GM21619 (cell line): ENCODE measurements at regions not wholly inside any gene's neighbourhood (a gene's known extent, or its start where the extent isn't known, plus 50 kb on each side); places are given as distances from the start of the nearest gene placed in this dataset.
"Not testable (repeated sequence)": the region's sequence is repeated elsewhere in the genome, so short reads cannot be mapped to it uniquely, and the experiment has no call there.

Experiments
- ATAC-seq: cut with Tn5 transposase; IDR thresholded peaks from one replicate; pipeline ENCODE4 v1.9.1; 2021; ENCODE audit not compliant: unreplicated experiment

- not testable (repeated sequence) for ATAC-seq
These were observed 669.7 kb downstream of the TYW1 start for GRCh38 chr7:67666359-67666758.

DNA sequence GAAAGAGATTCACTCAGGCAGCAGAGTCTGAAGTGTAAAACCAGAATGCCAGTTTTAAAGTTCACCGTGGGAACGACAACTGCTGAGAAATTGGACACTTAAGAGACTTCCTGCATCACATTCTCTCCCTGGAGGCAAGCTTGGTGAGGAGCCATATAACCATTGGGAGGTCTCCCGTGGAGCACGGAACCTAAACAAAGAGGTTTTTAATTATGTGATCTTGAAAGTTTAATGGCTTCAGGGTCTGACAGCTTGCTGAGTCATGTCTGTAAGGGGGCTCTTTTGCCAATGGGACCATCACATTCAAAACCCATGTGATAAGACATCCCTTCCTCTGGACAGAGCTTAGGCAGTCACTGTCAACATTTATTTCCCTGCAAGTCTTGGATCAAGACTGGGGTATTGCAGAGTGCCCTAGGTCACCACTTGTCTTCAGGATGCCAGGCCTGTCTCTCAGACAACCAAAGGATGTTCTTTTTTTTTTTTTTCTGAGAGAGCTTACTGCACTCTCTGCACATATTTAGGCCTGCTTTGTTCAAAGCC lies 674.4 kb downstream of the TYW1 start:
- no peak for ATAC-seq

GRCh38 chr7:67673861-67674260 lies 677.2 kb downstream of the TYW1 start:
- no peak for ATAC-seq

DNA sequence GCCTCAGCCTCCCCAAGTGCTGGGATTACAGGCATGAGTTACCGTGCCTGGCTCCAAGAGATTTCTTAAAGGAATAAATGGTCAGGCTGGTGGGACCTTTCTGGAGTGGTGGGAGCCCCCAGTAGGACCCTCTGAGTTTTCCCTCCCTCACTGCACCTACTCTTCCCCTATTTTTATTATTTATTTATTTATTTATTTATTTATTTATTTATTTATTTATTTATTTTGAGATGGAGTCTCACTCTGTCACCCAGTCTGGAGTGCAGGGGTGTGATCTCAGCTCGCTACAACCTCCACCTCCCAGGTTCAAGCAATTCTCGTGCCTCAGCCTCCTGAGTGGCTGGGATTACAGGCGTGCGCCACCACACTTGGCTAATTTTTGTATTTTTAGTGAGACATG lies 678.2 kb downstream of the TYW1 start:
- ATAC-seq: not testable (repeated sequence)

DNA sequence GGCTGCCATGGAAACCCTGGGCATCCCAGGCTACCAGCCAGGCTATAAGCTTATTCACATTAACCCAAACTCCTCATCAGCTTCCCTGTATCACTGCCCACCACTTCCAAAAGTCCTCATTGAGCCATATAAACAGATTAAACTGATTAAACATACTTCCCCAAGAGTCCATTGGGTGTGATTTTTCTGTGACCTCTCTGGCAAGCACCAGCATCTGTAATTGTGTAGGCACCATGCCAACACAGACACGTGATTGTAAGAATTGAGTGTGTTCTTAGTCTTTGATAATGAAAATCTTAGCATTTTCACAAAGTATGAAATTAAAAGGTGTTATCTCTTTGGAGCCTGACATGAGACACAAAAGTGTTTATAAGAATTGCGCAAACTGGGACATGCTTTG lies 679.3 kb downstream of the TYW1 start:
- no peak for ATAC-seq

DNA sequence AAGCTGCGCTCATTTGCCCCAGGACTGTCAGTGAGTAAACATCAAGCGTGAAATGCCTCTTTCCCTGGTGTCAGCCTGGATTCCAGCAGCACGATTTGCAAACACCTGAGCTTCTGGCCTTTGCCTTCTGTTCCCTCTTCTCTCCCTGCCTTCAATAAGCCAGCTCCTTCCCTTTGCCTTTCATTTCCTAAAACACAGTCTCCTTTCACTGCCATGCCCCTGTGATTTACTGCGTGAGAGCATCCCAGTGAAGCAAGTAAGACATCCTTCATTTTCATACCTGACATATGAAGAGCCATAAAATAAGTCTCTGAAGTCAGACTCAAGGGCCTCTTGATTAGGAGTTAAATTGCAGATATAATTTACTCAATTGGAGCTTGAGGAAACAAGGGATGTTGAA lies 681.8 kb downstream of the TYW1 start:
- ATAC-seq: no peak

DNA sequence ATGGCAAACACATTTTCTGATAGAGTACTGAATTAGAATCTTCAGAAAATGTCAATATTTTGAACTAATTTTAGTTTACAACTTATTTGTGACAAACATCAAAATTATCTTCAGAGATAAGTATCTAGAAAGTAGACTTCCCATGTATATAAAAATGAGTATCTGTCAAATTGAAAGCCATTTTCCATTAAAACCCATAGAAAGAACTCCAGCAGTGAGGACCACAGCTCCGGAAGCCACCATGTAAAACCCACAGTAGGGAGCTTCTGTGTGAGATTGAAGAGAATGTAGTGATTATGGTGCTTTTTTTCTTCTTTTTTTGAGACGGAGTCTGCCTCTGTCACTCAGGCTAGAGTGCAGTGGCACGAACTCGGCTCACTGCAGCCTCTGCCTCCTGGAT lies 687.0 kb downstream of the TYW1 start:
- ATAC-seq: no peak

- ATAC-seq: no peak
These were observed 694.1 kb downstream of the TYW1 start for GRCh38 chr7:67690700-67691099.

DNA sequence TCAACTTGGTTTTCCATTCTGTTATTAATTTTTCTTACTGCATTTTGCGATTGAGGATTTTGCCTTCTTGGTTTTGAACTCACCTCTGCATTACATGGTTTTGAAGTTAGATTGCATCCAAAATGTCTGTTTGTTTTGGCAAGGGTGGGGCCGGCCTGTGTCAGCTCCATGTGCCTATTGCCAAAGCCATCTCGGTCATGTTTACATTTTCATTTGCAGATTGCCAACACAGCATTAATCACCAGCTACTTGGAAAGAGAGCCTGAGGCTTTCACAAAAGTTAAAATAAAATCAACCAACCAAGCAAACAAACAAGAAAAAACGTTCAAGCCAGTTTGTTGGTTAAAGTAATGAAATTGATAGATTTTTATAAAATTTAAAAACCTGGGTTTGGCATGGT lies 695.8 kb downstream of the TYW1 start:
- ATAC-seq: no peak

GRCh38 chr7:67696124-67696523 lies 699.5 kb downstream of the TYW1 start:
- no peak for ATAC-seq

DNA sequence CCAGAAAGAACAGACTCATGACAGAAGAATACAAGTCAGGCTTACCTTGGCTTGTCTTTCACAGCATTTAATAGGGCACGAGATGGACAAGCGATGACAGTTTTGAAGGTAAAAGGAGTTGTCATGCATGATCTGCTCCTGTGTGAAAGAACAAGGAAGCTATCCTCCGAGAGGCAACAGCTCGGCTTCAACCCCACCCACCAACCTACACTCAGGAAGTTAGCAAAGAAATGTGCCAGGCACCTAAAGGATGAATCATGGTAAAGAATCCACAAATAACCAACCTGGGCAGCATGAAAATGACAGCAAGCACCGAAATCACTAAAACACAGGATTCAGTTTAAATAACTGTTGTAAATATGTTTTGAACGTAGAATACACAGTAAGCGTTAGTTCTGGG lies 700.2 kb downstream of the TYW1 start:
- no peak for ATAC-seq

DNA sequence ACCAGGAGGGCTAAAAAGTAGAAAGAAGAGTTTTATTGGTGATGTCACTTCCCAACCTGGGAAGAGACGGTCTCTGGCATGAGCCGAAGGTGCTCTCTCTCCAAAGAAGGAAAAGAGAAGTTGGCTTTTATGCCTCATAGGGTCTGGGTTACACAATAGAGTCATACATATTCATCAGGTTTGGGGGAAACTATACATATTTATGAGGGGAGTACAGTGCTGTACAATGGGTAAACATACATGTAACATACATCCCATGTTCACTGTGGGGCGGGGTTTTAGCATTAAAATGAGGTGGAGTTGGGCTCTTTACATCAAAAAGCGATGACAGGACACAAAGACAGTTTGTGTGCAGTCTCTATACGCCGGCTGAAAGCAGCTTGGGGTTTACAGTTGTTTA lies 701.7 kb downstream of the TYW1 start:
- ATAC-seq: no peak

- ATAC-seq: no peak
These were observed 709.2 kb downstream of the TYW1 start for GRCh38 chr7:67705850-67706249.

GRCh38 chr7:67711706-67712105 lies 715.1 kb downstream of the TYW1 start:
- ATAC-seq: no peak

GRCh38 chr7:67713451-67714056 lies 716.9 kb downstream of the TYW1 start:
- ATAC-seq: no peak

GRCh38 chr7:67716729-67717128 lies 720.1 kb downstream of the TYW1 start:
- ATAC-seq: no peak

DNA sequence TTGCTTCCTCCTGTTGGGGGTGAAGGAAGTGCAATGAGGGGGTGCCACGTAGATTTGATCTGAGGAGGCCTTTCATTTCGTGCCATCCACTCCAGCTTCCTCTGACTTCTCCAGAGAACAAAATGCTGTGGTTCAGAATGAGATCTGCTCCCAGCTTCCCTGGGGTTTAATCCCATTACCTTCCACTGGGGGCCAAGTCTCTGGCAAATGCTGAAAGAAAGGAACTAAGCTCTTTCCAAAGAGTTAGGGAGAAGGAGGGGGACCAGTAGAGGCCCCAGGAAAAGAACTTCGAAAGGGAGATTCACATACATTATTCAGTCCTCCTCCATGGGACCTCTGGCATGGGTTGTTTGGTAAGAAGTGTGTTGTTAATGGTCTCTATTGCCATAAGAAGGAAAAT lies 727.0 kb downstream of the TYW1 start:
- no peak for ATAC-seq

- no peak for ATAC-seq
These were observed 727.8 kb downstream of the TYW1 start for GRCh38 chr7:67724435-67724834.

DNA sequence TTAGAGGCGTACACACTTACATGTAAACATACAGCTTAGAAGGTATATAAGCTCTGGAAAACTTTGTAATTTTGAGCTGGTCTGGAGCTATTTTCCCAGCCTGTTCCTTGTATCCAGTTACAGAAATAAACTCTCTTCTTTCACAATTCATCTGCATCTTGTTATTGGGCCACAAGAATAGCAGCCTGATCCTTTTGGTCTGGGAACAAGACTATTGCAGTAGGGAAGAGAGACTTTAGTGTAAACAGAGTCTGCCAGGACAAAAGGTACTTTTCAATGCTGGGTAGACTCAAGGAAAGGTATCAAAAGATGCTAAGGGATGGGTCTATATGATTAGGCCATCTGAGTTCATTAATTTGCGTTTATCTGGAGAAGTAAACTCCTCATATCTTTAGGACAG lies 728.3 kb downstream of the TYW1 start:
- no peak for ATAC-seq

GRCh38 chr7:67725423-67725822 lies 728.8 kb downstream of the TYW1 start:
- no peak for ATAC-seq

GRCh38 chr7:67729771-67730170 lies 733.1 kb downstream of the TYW1 start:
- no peak for ATAC-seq

GRCh38 chr7:67731704-67732103 lies 735.1 kb downstream of the TYW1 start:
- no peak for ATAC-seq

GRCh38 chr7:67732898-67733297 lies 736.3 kb downstream of the TYW1 start:
- ATAC-seq: no peak
